ENCODE measurements at regions not wholly inside any gene's neighbourhood (a gene's known extent, or its start where the extent isn't known, plus 50 kb on each side); places are given as distances from the start of the nearest gene placed in this dataset.

DNA sequence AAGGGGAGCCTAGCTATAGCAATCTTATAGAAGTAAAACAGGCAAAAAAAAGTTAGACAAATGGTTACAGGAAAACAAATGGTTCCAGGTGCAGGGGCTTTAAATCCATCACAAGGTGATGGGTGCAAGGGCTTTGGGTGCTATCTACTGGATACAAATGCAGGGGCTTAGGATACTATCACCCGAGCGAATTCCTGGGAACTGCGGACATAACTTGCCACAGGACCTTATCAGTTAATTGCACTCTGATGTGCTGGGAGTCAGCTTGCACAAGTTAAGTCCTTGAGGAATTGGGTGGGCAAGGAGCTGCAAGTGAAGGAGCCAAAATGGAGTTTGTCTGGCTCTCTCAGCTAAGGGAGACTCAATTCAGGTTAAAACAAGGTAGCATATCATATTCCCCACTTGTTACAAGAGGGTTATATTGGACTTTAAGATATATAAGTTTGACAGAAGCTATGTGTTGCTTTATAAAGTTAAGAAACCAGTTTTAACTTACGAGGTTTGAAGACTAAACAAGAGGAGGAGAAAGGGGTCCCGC lies 115.0 kb upstream of the PZP start:
- TF ChIP-seq POLR2A (IDR thresholded peaks at IDR 0.05; ENCODE audit: borderline replicate concordance, extremely low read depth, insufficient read depth, insufficient read length): no peak
- TF ChIP-seq JUND (IDR thresholded peaks at IDR 0.05): no peak

All from HCT116 (cell line).